ENCODE measurements at regions not wholly inside any gene's neighbourhood (a gene's known extent, or its start where the extent isn't known, plus 50 kb on each side); places are given as distances from the start of the nearest gene placed in this dataset.

- no peak for DNase-seq
Observed at GRCh38 chr22:47448231-47449223, 686.1 kb downstream of the TBC1D22A start.

GRCh38 chr22:47446821-47447810 is 684.7 kb downstream of the TBC1D22A start:
- no peak for DNase-seq

GRCh38 chr22:47446331-47446730 is 683.9 kb downstream of the TBC1D22A start:
- DNase-seq, result no peak

GRCh38 chr22:47445716-47446290 is 683.4 kb downstream of the TBC1D22A start:
- no peak for DNase-seq

GRCh38 chr22:47445212-47445611 is 682.8 kb downstream of the TBC1D22A start:
- DNase-seq, result no peak

- no peak for DNase-seq
Observed at GRCh38 chr22:47444746-47445065, 682.3 kb downstream of the TBC1D22A start.

GRCh38 chr22:47443836-47444745 is 681.6 kb downstream of the TBC1D22A start:
- DNase-seq, result no peak

- DNase-seq, result no peak
Observed at GRCh38 chr22:47442821-47443220, 680.4 kb downstream of the TBC1D22A start.

- DNase-seq, result no peak
Observed at GRCh38 chr22:47439643-47440265, 677.3 kb downstream of the TBC1D22A start.

- no peak for DNase-seq
Observed at GRCh38 chr22:47437636-47438035, 675.2 kb downstream of the TBC1D22A start.

GRCh38 chr22:47437110-47437509 is 674.7 kb downstream of the TBC1D22A start:
- no peak for DNase-seq

GRCh38 chr22:47435826-47436225 is 673.4 kb downstream of the TBC1D22A start:
- DNase-seq, result no peak

- DNase-seq, result no peak
Observed at GRCh38 chr22:47435204-47435487, 672.7 kb downstream of the TBC1D22A start.

GRCh38 chr22:47434336-47435203 is 672.1 kb downstream of the TBC1D22A start:
- DNase-seq, result no peak

GRCh38 chr22:47433627-47434026 is 671.2 kb downstream of the TBC1D22A start:
- no peak for DNase-seq

- DNase-seq, result no peak
Observed at GRCh38 chr22:47432683-47433082, 670.2 kb downstream of the TBC1D22A start.

- DNase-seq, result no peak
Observed at GRCh38 chr22:47423861-47424820, 661.7 kb downstream of the TBC1D22A start.

- no peak for DNase-seq
Observed at GRCh38 chr22:47423266-47423665, 660.8 kb downstream of the TBC1D22A start.

GRCh38 chr22:47422736-47423135 is 660.3 kb downstream of the TBC1D22A start:
- DNase-seq, result no peak

- DNase-seq, result no peak
Observed at GRCh38 chr22:47421846-47422245, 659.4 kb downstream of the TBC1D22A start.
